ENCODE measurements at regions not wholly inside any gene's neighbourhood (a gene's known extent, or its start where the extent isn't known, plus 50 kb on each side); places are given as distances from the start of the nearest gene placed in this dataset.
"Not testable (repeated sequence)": the region's sequence is repeated elsewhere in the genome, so short reads cannot be mapped to it uniquely, and the experiment has no call there.

DNA sequence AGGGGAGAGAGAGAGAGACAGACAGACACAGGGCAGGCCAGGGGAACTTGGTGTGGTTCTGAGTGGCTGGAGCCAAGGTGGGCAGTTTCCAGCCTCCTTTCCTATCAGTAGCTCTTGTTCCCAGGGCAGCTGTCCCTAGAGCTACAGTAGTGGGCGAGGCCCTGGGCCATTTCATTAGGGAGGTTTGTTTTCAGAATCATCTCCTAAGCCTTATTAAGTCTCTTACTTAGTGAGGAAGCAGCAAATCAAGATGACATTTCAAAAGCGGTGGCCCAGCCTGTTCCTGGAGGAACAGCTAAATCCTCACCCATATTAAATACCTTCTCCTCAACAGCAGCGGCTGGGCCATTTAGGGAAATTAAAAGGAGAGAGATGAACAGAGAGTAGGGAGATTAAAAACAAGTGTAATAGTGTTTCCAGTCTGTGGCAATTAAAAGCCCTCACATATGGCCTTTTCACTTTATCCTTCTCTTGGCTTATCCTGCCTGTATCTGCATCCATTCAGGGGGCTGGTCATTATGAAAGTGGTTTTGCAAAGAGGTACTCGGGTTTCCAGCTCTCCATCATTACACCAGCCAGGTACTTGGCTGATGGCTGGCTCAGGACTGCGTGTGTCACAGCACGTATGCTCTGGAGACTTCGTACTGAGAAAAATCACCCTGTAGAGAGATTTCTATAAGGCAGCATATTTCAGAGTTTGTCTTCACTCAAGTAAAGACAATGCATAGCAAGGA, 91.9 kb upstream of the PRR23C start:
- no peak for DNase-seq

GRCh38 chr3:139140553-139140952, 95.9 kb upstream of the PRR23C start:
- no peak for DNase-seq

- not testable (repeated sequence) for DNase-seq
Measured at GRCh38 chr3:139145980-139146379, 101.3 kb upstream of the PRR23C start.

DNA sequence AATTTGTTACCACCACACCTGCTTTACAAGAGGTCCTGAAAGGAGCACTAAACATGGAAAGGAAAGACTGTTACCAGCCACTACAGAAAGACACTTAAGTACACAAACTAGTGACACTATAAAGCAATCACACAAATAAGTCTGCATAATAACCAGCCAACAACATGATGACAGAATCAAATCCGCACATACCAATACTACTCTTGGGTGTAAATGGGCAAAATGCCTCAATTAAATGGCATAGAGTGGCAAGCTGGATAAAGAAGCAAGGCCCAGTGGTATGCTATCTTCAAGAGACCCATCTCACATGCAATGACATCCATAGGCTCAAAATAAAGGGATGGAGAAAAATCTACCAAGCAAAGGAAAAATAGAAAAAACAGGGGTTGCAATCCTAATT, 106.8 kb upstream of the PRR23C start:
- DNase-seq, result no peak

- not testable (repeated sequence) for DNase-seq
Measured at GRCh38 chr3:139153434-139153833, 108.7 kb upstream of the PRR23C start.

GRCh38 chr3:139157161-139157932, 112.7 kb upstream of the PRR23C start:
- DNase-seq, result no peak

- DNase-seq, result no peak
Measured at GRCh38 chr3:139159356-139159755, 114.7 kb upstream of the PRR23C start.

DNA sequence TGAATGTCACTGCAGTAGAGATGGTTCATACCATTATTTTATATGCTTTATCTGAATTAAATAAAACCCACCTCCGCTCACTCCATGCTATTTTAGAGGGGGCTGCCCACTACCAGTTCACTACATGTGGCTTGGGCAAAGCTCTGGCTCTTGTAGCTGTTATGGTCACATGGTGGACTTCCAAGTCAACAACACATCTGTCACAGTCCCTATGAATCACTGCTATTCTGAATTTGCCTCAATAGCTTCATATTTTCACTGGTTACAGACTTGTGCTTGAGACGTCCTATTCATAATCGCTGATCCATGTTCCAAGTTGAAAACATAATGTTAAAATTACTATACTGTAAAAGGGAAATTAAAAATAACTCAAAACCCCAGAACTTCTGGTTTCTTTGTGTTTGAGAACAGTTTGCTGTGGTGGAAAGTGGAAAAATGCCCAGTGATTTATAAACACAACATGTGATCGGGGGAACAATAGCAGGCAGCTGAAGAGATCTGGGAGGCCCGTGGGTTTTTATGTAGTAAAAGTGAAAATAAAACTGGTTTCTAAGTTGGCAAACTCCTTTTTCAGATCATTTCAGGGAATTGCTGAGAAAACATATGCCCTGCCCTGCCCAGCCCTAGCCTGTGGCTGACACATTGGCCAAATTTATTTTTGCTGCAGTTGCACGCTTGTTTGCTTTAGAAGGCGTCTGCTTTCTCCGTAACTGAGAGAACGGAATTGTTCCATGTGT, 128.8 kb upstream of the PRR23C start:
- DNase-seq, result no peak

DNA sequence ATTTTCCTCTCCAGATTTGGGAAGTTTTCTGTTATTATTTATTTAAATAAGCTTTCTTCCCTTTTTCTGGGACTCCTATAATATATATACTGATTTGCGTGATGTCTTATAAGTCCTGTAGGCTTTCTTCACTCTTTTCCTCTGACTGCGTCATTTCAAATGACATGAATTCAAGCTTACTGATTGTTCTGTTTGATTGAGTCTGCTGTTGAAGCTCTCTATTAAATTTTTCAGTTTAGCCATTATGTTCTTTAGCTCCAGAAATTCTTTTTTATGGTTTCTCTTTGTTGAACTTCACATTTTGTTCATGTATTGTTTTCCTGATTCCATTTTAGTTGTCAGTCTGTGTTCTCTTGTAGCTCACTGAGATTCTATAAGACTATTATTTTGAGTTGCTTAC, 135.8 kb upstream of the PRR23C start:
- DNase-seq, result no peak

- DNase-seq, result no peak
Measured at GRCh38 chr3:139182143-139182542, 137.5 kb upstream of the PRR23C start.

GRCh38 chr3:139182598-139182997, 137.9 kb upstream of the PRR23C start:
- no peak for DNase-seq

- DNase-seq, result no peak
Measured at GRCh38 chr3:139185527-139185926, 140.8 kb upstream of the PRR23C start.

GRCh38 chr3:139187154-139187553, 142.5 kb upstream of the PRR23C start:
- DNase-seq, result no peak

DNA sequence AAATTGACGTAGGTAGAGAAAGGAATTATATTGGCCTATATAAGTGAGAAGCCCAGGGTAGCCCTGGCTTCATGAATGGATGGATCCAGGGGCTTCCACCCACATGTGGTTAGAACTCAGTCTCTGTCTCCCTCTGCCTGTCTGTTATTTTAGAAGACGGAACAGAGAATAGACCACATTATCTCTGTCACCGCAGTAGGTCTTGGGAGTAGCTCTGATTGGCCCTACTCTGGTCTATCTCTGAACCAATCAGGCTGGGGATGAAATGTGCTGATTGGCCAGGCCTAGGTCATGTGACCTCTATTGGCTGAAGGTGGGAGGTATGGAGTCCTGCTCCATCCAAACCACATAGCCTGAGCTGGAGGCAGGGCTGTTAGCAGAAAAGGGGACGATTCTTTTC, 143.0 kb upstream of the PRR23C start:
- DNase-seq, result no peak

DNA sequence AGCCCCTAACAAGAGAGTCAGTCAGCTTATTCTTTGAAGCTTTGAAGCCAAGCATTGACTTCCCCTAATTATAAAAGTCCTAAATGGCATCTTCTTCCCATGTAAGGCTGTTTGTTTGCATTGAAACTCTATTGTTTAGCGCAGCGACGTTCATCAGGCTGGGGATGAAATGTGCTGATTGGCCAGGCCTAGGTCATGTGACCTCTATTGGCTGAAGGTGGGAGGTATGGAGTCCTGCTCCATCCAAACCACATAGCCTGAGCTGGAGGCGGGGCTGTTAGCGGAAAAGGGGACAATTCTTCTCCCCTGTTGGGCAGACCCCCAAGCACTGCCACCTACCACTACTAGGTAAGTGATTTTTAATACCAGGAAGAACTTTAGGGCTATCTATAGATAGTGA, 145.3 kb upstream of the PRR23C start:
- DNase-seq, result no peak

DNA sequence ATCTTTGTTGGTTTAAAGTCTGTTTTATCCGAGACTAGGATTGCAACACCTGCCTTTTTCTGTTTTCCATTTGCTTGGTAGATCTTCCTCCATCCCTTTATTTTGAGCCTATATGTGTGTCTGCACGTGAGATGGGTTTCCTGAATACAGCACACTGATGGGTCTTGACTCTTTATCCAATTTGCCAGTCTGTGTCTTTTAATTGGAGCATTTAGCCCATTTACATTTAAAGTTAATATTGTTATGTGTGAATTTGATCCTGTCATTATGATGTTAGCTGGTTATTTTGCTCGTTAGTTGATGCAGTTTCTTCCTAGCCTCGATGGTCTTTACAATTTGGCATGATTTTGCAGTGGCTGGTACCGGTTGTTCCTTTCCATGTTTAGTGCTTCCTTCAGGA, 149.4 kb upstream of the MRPS22 start:
- not testable (repeated sequence) for DNase-seq

- not testable (repeated sequence) for DNase-seq
Measured at GRCh38 chr3:139196146-139196545, 147.7 kb upstream of the MRPS22 start.

GRCh38 chr3:139197251-139197650, 146.6 kb upstream of the MRPS22 start:
- DNase-seq, result no peak

- no peak for DNase-seq
Measured at GRCh38 chr3:139198186-139198585, 145.6 kb upstream of the MRPS22 start.

- no peak for DNase-seq
Measured at GRCh38 chr3:139198929-139199328, 144.9 kb upstream of the MRPS22 start.

DNA sequence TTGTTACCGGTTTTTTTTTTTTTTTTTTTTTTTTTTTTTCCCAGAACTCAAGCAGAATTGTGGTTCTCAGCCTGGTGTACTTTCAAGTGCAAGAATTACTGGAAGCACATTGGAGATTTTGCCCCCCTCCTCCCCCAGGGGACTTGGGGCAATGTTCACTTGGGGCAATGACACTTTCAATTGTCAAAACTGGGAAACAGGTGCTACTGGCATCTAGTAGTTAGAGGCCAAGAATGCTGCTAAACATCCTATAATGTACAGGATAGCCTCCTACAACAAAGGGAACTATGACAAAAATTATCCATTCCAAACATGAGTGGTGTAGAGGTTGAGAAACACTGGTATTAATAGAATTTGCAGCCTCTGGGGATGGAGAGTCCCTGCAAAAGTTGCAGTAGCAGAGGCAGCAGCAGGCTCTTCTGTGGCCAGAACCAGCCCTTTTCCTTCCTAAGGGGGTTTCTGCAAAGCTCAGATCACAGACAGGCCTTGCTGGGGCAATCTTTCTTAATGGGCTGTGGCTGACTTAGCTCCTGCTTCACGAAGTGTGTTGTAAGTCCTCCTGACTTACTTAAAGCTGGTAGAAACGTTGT, 144.3 kb upstream of the MRPS22 start:
- DNase-seq, result no peak

GRCh38 chr3:139201446-139202225, 142.2 kb upstream of the MRPS22 start:
- DNase-seq, result no peak
